Activated naive CD4-positive, alpha-beta T cell treated with anti-CD3 and anti-CD28 coated beads for 36 hours (primary cell): ENCODE measurements at regions not wholly inside any gene's neighbourhood (a gene's known extent, or its start where the extent isn't known, plus 50 kb on each side); places are given as distances from the start of the nearest gene placed in this dataset.

ENCODE experiments used
- CTCF ChIA-PET: fragments of 350-600 bp; sonication (Branson Sonifier 250); formaldehyde crosslinking; loops from one replicate; lab custom pipeline; 2021; ENCODE audit warnings: antibody characterized with exemption; lab: Charles Lee
- DNase-seq: peaks from one replicate; pipeline ENCODE4 v3.0.0-alpha.2; 2020
- H3K27ac Mint-ChIP-seq: one replicate; pipeline ENCODE4 v1.8.0; 2021; ENCODE audit warnings: mild to moderate bottlenecking, mixed read lengths
- H3K27me3 Mint-ChIP-seq: one replicate; pipeline ENCODE4 v1.8.0; 2021; ENCODE audit warnings: low read depth, mixed read lengths
- H3K36me3 Mint-ChIP-seq: one replicate; pipeline ENCODE4 v1.8.0; 2021; ENCODE audit warnings: low read depth, mixed read lengths
- H3K4me1 Mint-ChIP-seq: one replicate; pipeline ENCODE4 v1.8.0; 2021; ENCODE audit warnings: low read depth, mixed read lengths
- H3K4me3 Mint-ChIP-seq: one replicate; pipeline ENCODE4 v1.8.0; 2021; ENCODE audit warnings: mild to moderate bottlenecking, moderate library complexity, mixed read lengths
- H3K9me3 Mint-ChIP-seq: one replicate; pipeline ENCODE4 v1.8.0; 2021; ENCODE audit warnings: mixed read lengths
- intact Hi-C: fragments of 100-400 bp; cut with micrococcal nuclease; formaldehyde crosslinking; loops from one replicate; pipeline ENCODE4 v1.15.1; 2023

DNA sequence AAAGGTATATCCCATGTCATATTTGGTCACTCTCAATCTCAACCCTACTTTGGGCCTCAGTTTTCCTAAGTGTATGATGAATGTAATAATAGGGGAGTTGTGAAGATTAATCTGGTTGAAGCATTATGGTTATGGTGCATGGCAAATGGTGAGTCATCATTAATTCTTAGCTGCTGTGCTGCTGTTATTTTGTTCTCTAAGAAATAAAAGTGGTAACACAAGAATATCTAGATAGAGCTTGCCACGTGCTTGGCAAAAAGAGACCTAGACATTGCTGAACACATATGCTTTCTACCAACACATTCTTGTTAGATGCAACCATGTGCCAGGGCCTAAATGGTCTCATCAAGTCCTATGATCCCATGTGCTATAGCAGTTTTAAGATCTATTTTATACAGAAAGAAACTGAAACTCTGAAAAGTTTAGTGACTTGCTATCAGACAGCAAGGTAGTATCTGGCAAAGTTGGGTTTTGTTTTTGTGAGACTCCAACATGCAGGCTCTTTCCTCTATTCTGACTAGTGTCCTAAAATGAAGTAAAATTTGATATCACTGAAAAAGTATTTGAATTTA is 699.9 kb upstream of the MEF2C start:
- Mint-ChIP-seq H3K4me1 (no peaks in the 10 kb centered on the region), H3K4me3 (no peak overlapping the region), H3K36me3 (no peaks in the 10 kb centered on the region), H3K27me3 (no peaks in the 10 kb centered on the region), H3K9me3 (peaks cover 2% of the 10 kb centered on the region), H3K27ac (no peak overlapping the region)
- no peak for DNase-seq
- intact Hi-C loops = no loop called here
- CTCF ChIA-PET = no interaction called here

DNA sequence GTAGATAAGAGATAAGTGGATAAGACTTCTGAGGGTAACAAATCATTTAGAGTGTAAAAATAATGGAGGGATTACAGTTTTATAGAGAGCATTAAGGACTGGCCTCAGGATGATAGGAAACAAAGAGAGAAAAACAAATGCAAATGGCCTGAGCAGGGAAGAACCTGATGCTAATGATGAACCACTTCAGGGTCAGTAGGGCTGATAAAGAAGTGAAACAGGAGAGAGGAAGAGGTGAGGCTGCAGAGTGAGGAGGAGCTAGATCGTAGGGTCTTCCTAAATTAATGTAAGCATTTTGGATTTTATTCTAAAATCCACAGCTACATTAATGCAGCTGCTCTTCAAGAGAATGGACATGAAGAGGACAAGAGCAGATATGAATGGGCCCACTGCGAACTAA is 698.0 kb upstream of the MEF2C start:
- DNase-seq = no peak
- Mint-ChIP-seq H3K36me3 (no peaks in the 10 kb centered on the region), H3K4me3 (no peak overlapping the region), H3K27ac (no peak overlapping the region), H3K4me1 (no peaks in the 10 kb centered on the region), H3K9me3 (peaks cover 2% of the 10 kb centered on the region), H3K27me3 (no peaks in the 10 kb centered on the region)
- CTCF ChIA-PET = no interaction called here
- intact Hi-C loops = no loop called here

GRCh38 chr5:89575319-89575718 is 692.3 kb upstream of the MEF2C start:
- intact Hi-C loops = no loop called here
- Mint-ChIP-seq H3K4me3 (no peak overlapping the region), H3K9me3 (no peaks in the 10 kb centered on the region), H3K27me3 (no peaks in the 10 kb centered on the region), H3K4me1 (no peaks in the 10 kb centered on the region), H3K36me3 (no peaks in the 10 kb centered on the region), H3K27ac (no peak overlapping the region)
- no peak for DNase-seq
- CTCF ChIA-PET = no interaction called here

DNA sequence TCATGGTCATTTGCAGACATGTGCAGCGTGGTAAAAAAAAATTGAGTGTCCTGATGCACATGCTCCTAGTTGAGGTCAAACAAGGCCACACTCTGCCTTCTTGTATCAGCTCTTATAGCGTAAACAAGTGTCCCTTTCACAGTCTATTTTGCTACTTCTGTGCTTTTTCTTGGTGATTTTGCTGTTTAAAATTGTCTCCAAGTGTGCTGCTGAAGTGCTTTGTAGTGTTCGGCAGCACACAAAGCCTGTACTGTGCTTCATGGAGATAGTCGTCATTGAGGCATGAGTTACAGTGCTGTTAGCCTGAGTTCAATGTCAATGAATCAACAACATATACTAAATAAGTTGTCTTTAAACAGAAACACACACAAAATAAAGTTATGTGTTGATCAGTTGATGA is 690.4 kb upstream of the MEF2C start:
- H3K27ac Mint-ChIP-seq = no peak overlapping the region
- no peaks in the 10 kb centered on the region for H3K27me3 Mint-ChIP-seq
- no peak for DNase-seq
- H3K36me3 Mint-ChIP-seq = no peaks in the 10 kb centered on the region
- intact Hi-C loops = no loop called here
- H3K4me3 Mint-ChIP-seq = no peak overlapping the region
- H3K4me1 Mint-ChIP-seq = no peaks in the 10 kb centered on the region
- CTCF ChIA-PET = no interaction called here
- H3K9me3 Mint-ChIP-seq = peaks cover 4% of the 10 kb centered on the region

DNA sequence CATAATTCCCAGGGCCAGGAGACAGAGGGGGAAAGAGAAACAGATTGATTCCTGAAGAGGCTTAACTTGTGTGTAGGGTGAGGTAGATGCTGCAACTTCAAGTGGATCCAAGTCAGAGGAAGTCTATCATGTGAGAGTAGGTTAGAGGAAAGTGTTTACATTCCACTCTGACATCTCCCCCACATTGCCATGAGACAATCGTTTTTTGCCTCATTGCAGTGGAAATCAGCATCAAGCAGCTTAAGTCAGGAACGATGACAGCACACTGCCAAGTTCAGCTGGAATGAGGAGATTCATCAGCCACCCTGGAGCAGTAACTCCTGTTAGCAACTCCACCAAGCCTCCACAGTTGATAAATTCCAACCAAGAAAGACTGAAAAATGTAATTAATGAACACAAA is 689.7 kb upstream of the MEF2C start:
- H3K27ac Mint-ChIP-seq = no peak overlapping the region
- no peak overlapping the region for H3K4me3 Mint-ChIP-seq
- intact Hi-C loops = no loop called here
- H3K36me3 Mint-ChIP-seq = no peaks in the 10 kb centered on the region
- H3K4me1 Mint-ChIP-seq = no peaks in the 10 kb centered on the region
- peaks cover 4% of the 10 kb centered on the region for H3K9me3 Mint-ChIP-seq
- no peaks in the 10 kb centered on the region for H3K27me3 Mint-ChIP-seq
- CTCF ChIA-PET = interaction anchor here (0.7 kb wide), 1 partner anchor 27 kb away, joined by 3 read pairs; no protein-coding TSS in a partner anchor
- no peak for DNase-seq

GRCh38 chr5:89570557-89570956 is 687.6 kb upstream of the MEF2C start:
- H3K27ac Mint-ChIP-seq = no peak overlapping the region
- no peak overlapping the region for H3K4me3 Mint-ChIP-seq
- H3K9me3 Mint-ChIP-seq = peaks cover 4% of the 10 kb centered on the region
- H3K27me3 Mint-ChIP-seq = no peaks in the 10 kb centered on the region
- CTCF ChIA-PET = no interaction called here
- intact Hi-C loops = no loop called here
- H3K36me3 Mint-ChIP-seq = no peaks in the 10 kb centered on the region
- no peak for DNase-seq
- H3K4me1 Mint-ChIP-seq = no peaks in the 10 kb centered on the region

- DNase-seq = no peak
- CTCF ChIA-PET = no interaction called here
- H3K4me1 Mint-ChIP-seq = no peaks in the 10 kb centered on the region
- H3K27ac Mint-ChIP-seq = no peak overlapping the region
- H3K27me3 Mint-ChIP-seq = no peaks in the 10 kb centered on the region
- H3K4me3 Mint-ChIP-seq = no peak overlapping the region
- H3K9me3 Mint-ChIP-seq = peaks cover 4% of the 10 kb centered on the region
- no peaks in the 10 kb centered on the region for H3K36me3 Mint-ChIP-seq
- intact Hi-C loops = no loop called here
Observed at GRCh38 chr5:89566340-89566739, 683.4 kb upstream of the MEF2C start.

DNA sequence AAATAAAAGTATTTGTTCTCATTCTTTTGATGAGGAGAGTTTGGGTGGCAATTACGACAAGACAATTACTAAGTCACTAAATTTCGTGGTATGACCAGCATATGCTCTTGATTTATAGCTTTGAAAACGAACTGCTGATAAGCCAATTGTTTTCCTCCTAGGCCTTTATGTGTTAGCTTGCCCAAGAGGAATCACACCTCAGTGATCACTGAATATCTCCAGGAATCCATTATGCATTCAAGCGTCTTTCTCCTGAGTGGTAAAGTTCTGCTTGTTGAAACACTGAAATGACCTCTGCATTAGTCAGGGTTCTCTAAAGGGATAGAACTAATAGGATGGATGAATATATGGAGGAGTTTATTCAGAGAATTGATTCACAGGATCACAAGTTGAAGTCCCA is 677.7 kb upstream of the MEF2C start:
- Mint-ChIP-seq H3K36me3 (no peaks in the 10 kb centered on the region), H3K4me3 (no peak overlapping the region), H3K27ac (no peak overlapping the region), H3K4me1 (no peaks in the 10 kb centered on the region), H3K27me3 (no peaks in the 10 kb centered on the region), H3K9me3 (no peaks in the 10 kb centered on the region)
- DNase-seq = no peak
- CTCF ChIA-PET = no interaction called here
- intact Hi-C loops = no loop called here

DNA sequence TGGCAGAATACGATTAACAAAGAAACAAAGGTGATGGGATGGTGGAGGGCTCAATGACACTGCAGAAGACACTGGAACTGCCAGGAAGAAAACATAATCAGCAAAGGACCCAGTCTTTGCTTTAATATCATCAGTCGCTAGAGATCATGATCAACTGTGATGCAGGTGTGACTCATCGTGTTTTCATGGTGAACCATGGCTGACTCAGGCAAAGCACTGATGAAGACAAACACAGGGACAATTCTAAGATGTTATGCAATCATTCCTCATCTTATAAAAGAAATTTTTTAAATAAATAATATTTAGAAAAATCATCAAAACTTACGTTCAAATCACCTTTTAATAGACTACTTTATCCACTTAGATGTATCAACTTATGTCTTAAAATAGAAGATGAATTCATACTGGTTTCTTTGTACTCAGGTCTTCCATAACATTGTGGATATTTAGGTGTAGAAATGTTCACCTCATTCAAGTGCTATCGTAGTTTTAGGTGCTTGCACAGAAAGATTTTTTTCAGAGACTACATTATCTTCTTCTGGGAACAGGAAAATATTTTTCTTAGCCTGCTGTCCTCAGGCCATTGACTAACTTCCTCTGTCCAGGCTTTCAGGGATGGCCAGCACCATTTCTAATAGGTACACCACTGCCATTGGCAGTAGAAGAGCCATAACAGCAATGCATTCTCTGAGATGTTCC is 673.4 kb upstream of the MEF2C start:
- H3K4me3 Mint-ChIP-seq = no peak overlapping the region
- intact Hi-C loops = no loop called here
- no peaks in the 10 kb centered on the region for H3K4me1 Mint-ChIP-seq
- H3K36me3 Mint-ChIP-seq = no peaks in the 10 kb centered on the region
- no peak overlapping the region for H3K27ac Mint-ChIP-seq
- CTCF ChIA-PET = no interaction called here
- no peak for DNase-seq
- no peaks in the 10 kb centered on the region for H3K27me3 Mint-ChIP-seq
- no peaks in the 10 kb centered on the region for H3K9me3 Mint-ChIP-seq

GRCh38 chr5:89546657-89547056 is 663.7 kb upstream of the MEF2C start:
- no peak for DNase-seq
- H3K4me3 Mint-ChIP-seq = no peak overlapping the region
- intact Hi-C loops = no loop called here
- no peaks in the 10 kb centered on the region for H3K27me3 Mint-ChIP-seq
- no peaks in the 10 kb centered on the region for H3K9me3 Mint-ChIP-seq
- H3K27ac Mint-ChIP-seq = no peak overlapping the region
- no peaks in the 10 kb centered on the region for H3K36me3 Mint-ChIP-seq
- CTCF ChIA-PET = no interaction called here
- no peaks in the 10 kb centered on the region for H3K4me1 Mint-ChIP-seq

DNA sequence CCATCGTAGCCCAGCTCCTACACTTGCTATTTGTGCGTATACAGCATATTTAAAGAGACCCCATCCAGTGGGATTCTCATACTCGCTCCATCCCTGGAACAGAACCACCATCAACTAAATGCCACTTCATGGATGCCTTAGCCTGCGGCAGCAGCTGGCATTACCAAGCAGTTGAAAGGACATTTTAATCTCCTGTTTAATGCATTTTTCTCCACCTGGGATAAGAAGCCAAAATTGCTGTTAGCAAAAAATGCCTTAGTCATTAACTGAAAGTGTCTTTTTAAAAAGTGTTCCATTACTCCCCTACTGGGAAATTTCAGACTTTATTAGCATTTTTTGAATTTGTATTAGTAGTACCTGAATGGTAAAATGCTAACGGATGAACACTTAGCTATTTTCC is 662.6 kb upstream of the MEF2C start:
- Mint-ChIP-seq H3K27ac (no peak overlapping the region), H3K9me3 (no peaks in the 10 kb centered on the region), H3K27me3 (no peaks in the 10 kb centered on the region), H3K4me3 (no peak overlapping the region), H3K4me1 (no peaks in the 10 kb centered on the region), H3K36me3 (no peaks in the 10 kb centered on the region)
- CTCF ChIA-PET = interaction anchor here (1.2 kb wide), 1 partner anchor 27 kb away, joined by 3 read pairs; no protein-coding TSS in a partner anchor
- intact Hi-C loops = no loop called here
- DNase-seq = no peak

DNA sequence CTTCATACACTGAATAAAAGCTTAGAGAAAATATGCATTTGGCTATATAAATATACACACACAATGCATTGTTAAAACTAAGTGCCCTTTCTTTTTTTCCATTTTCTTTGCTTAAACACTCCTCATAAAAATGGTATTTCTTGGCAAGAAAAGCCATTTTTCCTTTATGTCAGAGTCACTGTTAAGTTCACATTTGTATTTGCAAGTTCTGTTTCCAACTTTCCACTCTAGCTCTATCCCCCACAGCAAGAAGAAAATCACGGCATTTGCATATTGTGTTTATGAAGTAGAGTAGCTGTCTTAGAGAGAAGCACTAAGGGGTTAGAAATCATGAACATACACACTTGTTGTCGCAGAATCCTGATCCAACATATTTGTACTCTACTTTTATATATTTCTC is 662.1 kb upstream of the MEF2C start:
- DNase-seq = no peak
- Mint-ChIP-seq H3K4me3 (no peak overlapping the region), H3K36me3 (no peaks in the 10 kb centered on the region), H3K27me3 (no peaks in the 10 kb centered on the region), H3K9me3 (no peaks in the 10 kb centered on the region), H3K27ac (no peak overlapping the region), H3K4me1 (no peaks in the 10 kb centered on the region)
- CTCF ChIA-PET = interaction anchor here (1.2 kb wide), 1 partner anchor 27 kb away, joined by 3 read pairs; no protein-coding TSS in a partner anchor
- intact Hi-C loops = no loop called here

DNA sequence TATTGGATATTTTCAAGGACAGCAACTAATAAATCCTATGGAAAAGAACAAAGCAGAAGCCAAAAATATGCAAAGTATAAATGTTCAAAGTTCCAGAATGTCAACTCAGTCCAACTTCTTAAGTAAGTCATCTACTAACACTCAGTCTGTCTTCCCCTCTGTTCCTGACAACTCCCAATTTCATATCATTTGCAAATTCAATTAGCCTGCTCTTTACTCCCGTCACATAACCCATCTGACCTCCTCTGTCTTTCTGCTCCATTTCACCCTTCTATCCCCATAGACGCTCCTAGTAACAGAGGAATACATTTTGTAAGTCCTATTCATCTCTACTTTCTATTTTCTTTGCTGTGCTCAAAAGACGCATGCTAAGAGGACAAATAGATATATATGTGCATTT is 659.8 kb upstream of the MEF2C start:
- Mint-ChIP-seq H3K27me3 (no peaks in the 10 kb centered on the region), H3K36me3 (no peaks in the 10 kb centered on the region), H3K4me3 (no peak overlapping the region), H3K9me3 (no peaks in the 10 kb centered on the region), H3K4me1 (no peaks in the 10 kb centered on the region), H3K27ac (no peak overlapping the region)
- intact Hi-C loops = no loop called here
- no peak for DNase-seq
- CTCF ChIA-PET = no interaction called here
